HG03354 (cell line): ENCODE measurements at regions not wholly inside any gene's neighbourhood (a gene's known extent, or its start where the extent isn't known, plus 50 kb on each side); places are given as distances from the start of the nearest gene placed in this dataset.

ENCODE experiments used
- ATAC-seq: cut with Tn5 transposase; IDR thresholded peaks from one replicate; pipeline ENCODE4 v1.9.1; 2021; ENCODE audit warnings: mild to moderate bottlenecking; ENCODE audit not compliant: unreplicated experiment, poor library complexity, severe bottlenecking

- ATAC-seq = no peak
Observed at GRCh38 chr16:82432261-82432660, 194.5 kb upstream of the CDH13 start.

GRCh38 chr16:82425661-82426060, 201.1 kb upstream of the CDH13 start:
- no peak for ATAC-seq

GRCh38 chr16:82421851-82422250, 204.9 kb upstream of the CDH13 start:
- no peak for ATAC-seq

GRCh38 chr16:82419332-82419731, 207.4 kb upstream of the CDH13 start:
- no peak for ATAC-seq

GRCh38 chr16:82414476-82414875, 212.3 kb upstream of the CDH13 start:
- ATAC-seq = no peak

GRCh38 chr16:82412770-82413169, 214.0 kb upstream of the CDH13 start:
- no peak for ATAC-seq

- ATAC-seq = no peak
Observed at GRCh38 chr16:82405736-82406135, 221.0 kb upstream of the CDH13 start.

- ATAC-seq = no peak
Observed at GRCh38 chr16:82404586-82405315, 222.0 kb upstream of the CDH13 start.

- no peak for ATAC-seq
Observed at GRCh38 chr16:82402665-82403218, 224.0 kb upstream of the CDH13 start.

- no peak for ATAC-seq
Observed at GRCh38 chr16:82400046-82400445, 226.7 kb upstream of the CDH13 start.

GRCh38 chr16:82396509-82396908, 226.5 kb upstream of the MPHOSPH6 start:
- ATAC-seq = no peak

- ATAC-seq = no peak
Observed at GRCh38 chr16:82395212-82395611, 225.2 kb upstream of the MPHOSPH6 start.

- ATAC-seq = no peak
Observed at GRCh38 chr16:82391690-82392089, 221.7 kb upstream of the MPHOSPH6 start.

GRCh38 chr16:82389956-82390650, 220.1 kb upstream of the MPHOSPH6 start:
- no peak for ATAC-seq

GRCh38 chr16:82386761-82387160, 216.7 kb upstream of the MPHOSPH6 start:
- ATAC-seq = no peak

GRCh38 chr16:82384949-82385348, 214.9 kb upstream of the MPHOSPH6 start:
- ATAC-seq = no peak

GRCh38 chr16:82384017-82384416, 214.0 kb upstream of the MPHOSPH6 start:
- ATAC-seq = no peak

- ATAC-seq = no peak
Observed at GRCh38 chr16:82382521-82382920, 212.5 kb upstream of the MPHOSPH6 start.

GRCh38 chr16:82379551-82379950, 209.5 kb upstream of the MPHOSPH6 start:
- ATAC-seq = no peak

GRCh38 chr16:82373976-82374375, 204.0 kb upstream of the MPHOSPH6 start:
- no peak for ATAC-seq

GRCh38 chr16:82370282-82370681, 200.3 kb upstream of the MPHOSPH6 start:
- no peak for ATAC-seq
